ENCODE measurements at regions not wholly inside any gene's neighbourhood (a gene's known extent, or its start where the extent isn't known, plus 50 kb on each side); places are given as distances from the start of the nearest gene placed in this dataset.

- DNase-seq (ENCODE audit: low spot score) (no peak), ATAC-seq (ENCODE audit: low read depth) (no peak)
- H3K27me3 ChIP-seq (ENCODE audit: insufficient read depth, poor library complexity, severe bottlenecking) = peaks cover 23% of the 10 kb centered on the region
Observed at GRCh38 chr9:126123927-126124326, 202.7 kb upstream of the MVB12B start.

DNA sequence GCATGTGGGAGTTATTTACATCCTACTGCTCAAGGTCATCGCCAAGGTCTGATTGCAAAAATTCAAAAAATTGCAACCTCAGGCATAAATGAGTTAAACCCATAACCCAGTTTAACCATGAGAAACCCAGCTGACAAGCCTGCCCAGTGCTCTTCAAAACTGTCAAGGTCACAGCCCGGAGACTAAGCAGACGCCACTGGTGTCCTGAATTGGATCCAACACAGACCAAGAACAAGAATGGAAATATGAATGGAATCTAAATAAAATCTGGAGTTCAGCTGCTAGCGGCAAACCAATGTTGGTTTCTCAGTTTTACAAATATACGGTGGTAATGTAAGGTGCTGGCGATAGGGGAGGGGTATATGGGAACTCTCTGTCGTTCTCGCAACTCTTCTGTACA, 201.5 kb upstream of the MVB12B start:
- DNase-seq (ENCODE audit: low spot score) (no peak), ATAC-seq (ENCODE audit: low read depth) (no peak)
- TF ChIP-seq, protein P1, sequence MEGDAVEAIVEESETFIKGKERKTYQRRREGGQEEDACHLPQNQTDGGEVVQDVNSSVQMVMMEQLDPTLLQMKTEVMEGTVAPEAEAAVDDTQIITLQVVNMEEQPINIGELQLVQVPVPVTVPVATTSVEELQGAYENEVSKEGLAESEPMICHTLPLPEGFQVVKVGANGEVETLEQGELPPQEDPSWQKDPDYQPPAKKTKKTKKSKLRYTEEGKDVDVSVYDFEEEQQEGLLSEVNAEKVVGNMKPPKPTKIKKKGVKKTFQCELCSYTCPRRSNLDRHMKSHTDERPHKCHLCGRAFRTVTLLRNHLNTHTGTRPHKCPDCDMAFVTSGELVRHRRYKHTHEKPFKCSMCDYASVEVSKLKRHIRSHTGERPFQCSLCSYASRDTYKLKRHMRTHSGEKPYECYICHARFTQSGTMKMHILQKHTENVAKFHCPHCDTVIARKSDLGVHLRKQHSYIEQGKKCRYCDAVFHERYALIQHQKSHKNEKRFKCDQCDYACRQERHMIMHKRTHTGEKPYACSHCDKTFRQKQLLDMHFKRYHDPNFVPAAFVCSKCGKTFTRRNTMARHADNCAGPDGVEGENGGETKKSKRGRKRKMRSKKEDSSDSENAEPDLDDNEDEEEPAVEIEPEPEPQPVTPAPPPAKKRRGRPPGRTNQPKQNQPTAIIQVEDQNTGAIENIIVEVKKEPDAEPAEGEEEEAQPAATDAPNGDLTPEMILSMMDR (IDR thresholded peaks at IDR 0.05; ENCODE audit: poor library complexity, severe bottlenecking) = no peak
- Histone ChIP-seq H3K4me3 (ENCODE audit: severe bottlenecking) (no peak overlapping the region), H3K27ac (ENCODE audit: poor library complexity, severe bottlenecking) (no peak overlapping the region), H3K9me3 (ENCODE audit: severe bottlenecking) (no peaks in the 10 kb centered on the region), H3K27me3 (ENCODE audit: insufficient read depth, poor library complexity, severe bottlenecking) (peaks cover 23% of the 10 kb centered on the region), H3K36me3 (ENCODE audit: low read depth) (no peaks in the 10 kb centered on the region), H3K4me1 (ENCODE audit: insufficient read depth, poor library complexity, severe bottlenecking) (no peaks in the 10 kb centered on the region)

More at GRCh38 chr9:126123927-126124326, 202.7 kb upstream of the MVB12B start:
- Histone ChIP-seq H3K4me3 (ENCODE audit: severe bottlenecking) (no peak overlapping the region), H3K36me3 (ENCODE audit: low read depth) (no peaks in the 10 kb centered on the region), H3K9me3 (ENCODE audit: severe bottlenecking) (no peaks in the 10 kb centered on the region), H3K27ac (ENCODE audit: poor library complexity, severe bottlenecking) (no peak overlapping the region), H3K4me1 (ENCODE audit: insufficient read depth, poor library complexity, severe bottlenecking) (no peaks in the 10 kb centered on the region)
- TF ChIP-seq, protein P1 (IDR thresholded peaks at IDR 0.05; ENCODE audit: poor library complexity, severe bottlenecking) = no peak

- Histone ChIP-seq H3K36me3 (ENCODE audit: low read depth) (no peaks in the 10 kb centered on the region), H3K4me3 (ENCODE audit: severe bottlenecking) (no peak overlapping the region), H3K9me3 (ENCODE audit: severe bottlenecking) (no peaks in the 10 kb centered on the region), H3K27me3 (ENCODE audit: insufficient read depth, poor library complexity, severe bottlenecking) (peaks cover 20% of the 10 kb centered on the region), H3K4me1 (ENCODE audit: insufficient read depth, poor library complexity, severe bottlenecking) (no peaks in the 10 kb centered on the region), H3K27ac (ENCODE audit: poor library complexity, severe bottlenecking) (no peak overlapping the region)
- ATAC-seq (ENCODE audit: low read depth) (no peak), DNase-seq (ENCODE audit: low spot score) (no peak)
- TF ChIP-seq, protein P1 (IDR thresholded peaks at IDR 0.05; ENCODE audit: poor library complexity, severe bottlenecking) = no peak
Observed at GRCh38 chr9:126125577-126125976, 201.1 kb upstream of the MVB12B start.

DNA sequence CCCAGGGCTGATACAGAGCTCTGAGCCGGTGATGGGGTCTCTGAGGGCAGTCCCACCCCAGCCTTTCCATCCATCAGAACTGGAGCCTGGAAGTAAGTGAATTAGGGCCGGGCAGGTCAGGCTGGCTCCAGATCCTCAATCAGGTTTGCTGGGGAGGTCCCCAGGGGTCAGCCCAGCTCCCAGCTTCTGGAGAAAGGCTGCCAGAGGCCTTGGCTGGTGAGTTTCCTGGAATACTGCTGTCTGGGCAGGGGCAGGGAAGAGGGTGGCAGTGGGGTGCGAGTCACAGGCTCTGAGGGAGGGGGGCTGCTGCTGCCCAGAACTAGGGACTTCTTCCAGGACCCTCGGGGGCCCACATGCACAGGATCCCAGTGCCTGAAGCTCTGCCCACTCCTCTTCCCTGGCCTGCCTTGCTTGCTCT, 200.6 kb upstream of the MVB12B start:
- ATAC-seq (ENCODE audit: low read depth) = no peak
- Histone ChIP-seq H3K9me3 (ENCODE audit: severe bottlenecking) (no peaks in the 10 kb centered on the region), H3K4me1 (ENCODE audit: insufficient read depth, poor library complexity, severe bottlenecking) (no peaks in the 10 kb centered on the region), H3K4me3 (ENCODE audit: severe bottlenecking) (no peak overlapping the region), H3K27ac (ENCODE audit: poor library complexity, severe bottlenecking) (no peak overlapping the region), H3K27me3 (ENCODE audit: insufficient read depth, poor library complexity, severe bottlenecking) (peaks cover 15% of the 10 kb centered on the region), H3K36me3 (ENCODE audit: low read depth) (no peaks in the 10 kb centered on the region)
- TF ChIP-seq, protein P1 (IDR thresholded peaks at IDR 0.05; ENCODE audit: poor library complexity, severe bottlenecking) = no peak
- DNase-seq (ENCODE audit: low spot score) = no peak

DNA sequence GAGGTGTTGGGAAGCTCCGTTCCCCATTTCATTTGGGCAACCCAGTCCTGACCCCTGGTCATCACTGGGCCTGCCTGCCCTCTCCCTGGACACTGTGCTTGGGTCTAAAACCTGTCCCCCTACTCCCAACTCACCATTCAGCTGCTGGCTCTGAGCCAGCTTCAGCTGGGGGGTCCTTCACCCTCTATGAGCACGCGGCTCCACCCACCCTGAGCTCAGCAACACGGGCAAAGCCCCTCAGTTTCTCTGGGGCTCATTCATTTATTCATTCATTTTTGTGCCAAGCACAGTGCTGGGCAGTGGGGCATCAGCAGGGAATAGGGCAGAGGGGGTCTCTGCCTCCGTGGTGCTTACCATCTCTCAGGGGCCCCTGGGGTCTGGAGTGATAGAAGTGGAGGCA, 199.8 kb upstream of the MVB12B start:
- no peak for DNase-seq (ENCODE audit: low spot score)
- no peak for ATAC-seq (ENCODE audit: low read depth)
- Histone ChIP-seq H3K36me3 (ENCODE audit: low read depth) (no peaks in the 10 kb centered on the region), H3K9me3 (ENCODE audit: severe bottlenecking) (no peaks in the 10 kb centered on the region), H3K4me1 (ENCODE audit: insufficient read depth, poor library complexity, severe bottlenecking) (no peaks in the 10 kb centered on the region), H3K4me3 (ENCODE audit: severe bottlenecking) (no peak overlapping the region), H3K27me3 (ENCODE audit: insufficient read depth, poor library complexity, severe bottlenecking) (peaks cover 14% of the 10 kb centered on the region), H3K27ac (ENCODE audit: poor library complexity, severe bottlenecking) (no peak overlapping the region)
- TF ChIP-seq, protein P1 (IDR thresholded peaks at IDR 0.05; ENCODE audit: poor library complexity, severe bottlenecking) = no peak
